Immature natural killer cell (primary cell): ENCODE measurements at regions not wholly inside any gene's neighbourhood (a gene's known extent, or its start where the extent isn't known, plus 50 kb on each side); places are given as distances from the start of the nearest gene placed in this dataset.
"Not testable (repeated sequence)": the region's sequence is repeated elsewhere in the genome, so short reads cannot be mapped to it uniquely, and the experiment has no call there.

Experiments used
- DNase-seq, 3 donors: peaks; one replicate each; pipeline ENCODE4 v3.0.0; 2022; ENCODE audit warnings: mixed read lengths in 1 of 3
- H3K27ac Mint-ChIP-seq, 6 donors: one replicate each; pipeline ENCODE4 v1.8.0; 2020; ENCODE audit warnings: mixed read lengths in 6 of 6, mild to moderate bottlenecking in 5 of 6, inconsistent platforms in 4 of 6, moderate library complexity in 3 of 6
- H3K27me3 Mint-ChIP-seq, 3 donors: one replicate each; pipeline ENCODE4 v1.8.0; 2020 to 2021; ENCODE audit warnings: low read depth in 3 of 3, mild to moderate bottlenecking in 3 of 3, mixed read lengths in 3 of 3, moderate library complexity in 3 of 3, inconsistent platforms in 1 of 3
- H3K36me3 Mint-ChIP-seq, 3 donors: one replicate each; pipeline ENCODE4 v1.8.0; 2020; ENCODE audit warnings: mixed read lengths in 3 of 3, inconsistent platforms in 2 of 3, mild to moderate bottlenecking in 2 of 3
- H3K4me1 Mint-ChIP-seq, 2 donors: one replicate each; pipeline ENCODE4 v1.8.0; 2020; ENCODE audit warnings: inconsistent platforms in 2 of 2, mild to moderate bottlenecking in 2 of 2, mixed read lengths in 2 of 2, moderate library complexity in 1 of 2
- H3K4me3 Mint-ChIP-seq, 5 donors: one replicate each; pipeline ENCODE4 v1.8.0; 2020; ENCODE audit warnings: mild to moderate bottlenecking in 5 of 5, mixed read lengths in 5 of 5, inconsistent platforms in 3 of 5, moderate library complexity in 3 of 5
- H3K9me3 Mint-ChIP-seq, 6 donors: one replicate each; pipeline ENCODE4 v1.8.0; 2020; ENCODE audit warnings: mild to moderate bottlenecking in 6 of 6, mixed read lengths in 6 of 6, inconsistent platforms in 4 of 6, moderate library complexity in 3 of 6

GRCh38 chr5:102625928-102626327 is 127.1 kb upstream of the SLCO6A1 start:
- Mint-ChIP-seq H3K4me1 (no peaks in the 10 kb centered on the region), H3K27me3 (peaks cover 1 to 3% (median 2%) of the 10 kb centered on the region in 3 donors), H3K9me3 (peaks cover 0 to 2% (median 0%) of the 10 kb centered on the region in 6 donors), H3K27ac (no peak overlapping the region), H3K36me3 (no peaks in the 10 kb centered on the region), H3K4me3 (no peak overlapping the region)
- no peak for DNase-seq

- peaks cover 0 to 6% (median 5%) of the 10 kb centered on the region in 3 donors for H3K36me3 Mint-ChIP-seq
- H3K9me3 Mint-ChIP-seq, result peaks cover 0 to 8% (median 5%) of the 10 kb centered on the region in 6 donors
- H3K27me3 Mint-ChIP-seq, result peaks cover 2 to 3% (median 3%) of the 10 kb centered on the region in 3 donors
- H3K4me3 Mint-ChIP-seq, result no peak overlapping the region
- no peak for DNase-seq
- H3K27ac Mint-ChIP-seq, result no peak overlapping the region
- no peaks in the 10 kb centered on the region for H3K4me1 Mint-ChIP-seq
These were observed 127.8 kb upstream of the PAM start for GRCh38 chr5:102627315-102627714.

GRCh38 chr5:102628441-102629175 is 126.5 kb upstream of the PAM start:
- DNase-seq, result no peak
- no peak overlapping the region for H3K27ac Mint-ChIP-seq
- H3K4me3 Mint-ChIP-seq, result no peak overlapping the region
- peaks cover 4 to 18% (median 9%) of the 10 kb centered on the region in 6 donors for H3K9me3 Mint-ChIP-seq
- peaks cover 2 to 8% (median 6%) of the 10 kb centered on the region in 3 donors for H3K27me3 Mint-ChIP-seq
- peaks cover 3 to 6% (median 5%) of the 10 kb centered on the region in 3 donors for H3K36me3 Mint-ChIP-seq
- H3K4me1 Mint-ChIP-seq, result no peaks in the 10 kb centered on the region

GRCh38 chr5:102629827-102630605 is 125.1 kb upstream of the PAM start:
- H3K36me3 Mint-ChIP-seq, result peaks cover 3 to 6% (median 5%) of the 10 kb centered on the region in 3 donors
- H3K4me1 Mint-ChIP-seq, result no peaks in the 10 kb centered on the region
- DNase-seq, result no peak
- H3K27ac Mint-ChIP-seq, result no peak overlapping the region
- H3K4me3 Mint-ChIP-seq, result no peak overlapping the region
- peaks cover 2 to 9% (median 6%) of the 10 kb centered on the region in 3 donors for H3K27me3 Mint-ChIP-seq
- H3K9me3 Mint-ChIP-seq, result peaks cover 4 to 24% (median 12%) of the 10 kb centered on the region in 6 donors

- not testable (repeated sequence) for H3K36me3 Mint-ChIP-seq, H3K27ac Mint-ChIP-seq, H3K4me3 Mint-ChIP-seq
These were observed 119.7 kb upstream of the PAM start for GRCh38 chr5:102635399-102635798.

GRCh38 chr5:102638316-102638715 is 116.8 kb upstream of the PAM start:
- peaks cover under 1 to 6% (median 1%) of the 10 kb centered on the region in 3 donors for H3K27me3 Mint-ChIP-seq

More at GRCh38 chr5:102635399-102635798, 119.7 kb upstream of the PAM start:
- peaks cover 4 to 24% (median 11%) of the 10 kb centered on the region in 6 donors for H3K9me3 Mint-ChIP-seq
- H3K4me1 Mint-ChIP-seq, H3K27me3 Mint-ChIP-seq, DNase-seq: not testable (repeated sequence)

GRCh38 chr5:102638912-102639652 is 116.0 kb upstream of the PAM start:
- no peaks in the 10 kb centered on the region for H3K36me3 Mint-ChIP-seq
- no peak overlapping the region for H3K4me3 Mint-ChIP-seq
- no peaks in the 10 kb centered on the region for H3K4me1 Mint-ChIP-seq
- peaks cover 3 to 10% (median 4%) of the 10 kb centered on the region in 3 donors for H3K27me3 Mint-ChIP-seq
- H3K9me3 Mint-ChIP-seq, result peaks cover 0 to 16% (median 9%) of the 10 kb centered on the region in 6 donors
- no peak for DNase-seq
- no peak overlapping the region for H3K27ac Mint-ChIP-seq

More at GRCh38 chr5:102638316-102638715, 116.8 kb upstream of the PAM start:
- Mint-ChIP-seq H3K27ac (no peak overlapping the region), H3K36me3 (peaks cover 0 to 3% (median 0%) of the 10 kb centered on the region in 3 donors), H3K4me1 (no peaks in the 10 kb centered on the region), H3K9me3 (peaks cover 0 to 18% (median 8%) of the 10 kb centered on the region in 6 donors), H3K4me3 (no peak overlapping the region)
- DNase-seq, result no peak

GRCh38 chr5:102649731-102650130 is 105.4 kb upstream of the PAM start:
- Mint-ChIP-seq H3K36me3 (no peaks in the 10 kb centered on the region), H3K4me1 (no peaks in the 10 kb centered on the region), H3K9me3 (peaks cover 0 to 5% (median under 1%) of the 10 kb centered on the region in 6 donors)

GRCh38 chr5:102651466-102651865 is 103.6 kb upstream of the PAM start:
- DNase-seq, result no peak
- Mint-ChIP-seq H3K27ac (no peak overlapping the region), H3K36me3 (no peaks in the 10 kb centered on the region), H3K27me3 (peaks cover 1 to 13% (median 2%) of the 10 kb centered on the region in 3 donors), H3K9me3 (peaks cover 0 to 2% (median 0%) of the 10 kb centered on the region in 6 donors), H3K4me1 (no peaks in the 10 kb centered on the region), H3K4me3 (no peak overlapping the region)

More at GRCh38 chr5:102649731-102650130, 105.4 kb upstream of the PAM start:
- no peak for DNase-seq
- Mint-ChIP-seq H3K4me3 (no peak overlapping the region), H3K27ac (no peak overlapping the region), H3K27me3 (peaks cover 2 to 13% (median 3%) of the 10 kb centered on the region in 3 donors)

GRCh38 chr5:102654559-102655349 is 100.4 kb upstream of the PAM start:
- Mint-ChIP-seq H3K4me3 (no peak overlapping the region), H3K4me1 (no peaks in the 10 kb centered on the region), H3K27me3 (peaks cover 0 to 9% (median 4%) of the 10 kb centered on the region in 3 donors), H3K9me3 (no peaks in the 10 kb centered on the region), H3K27ac (no peak overlapping the region), H3K36me3 (no peaks in the 10 kb centered on the region)
- DNase-seq, result no peak

GRCh38 chr5:102659151-102659550 is 96.0 kb upstream of the PAM start:
- H3K9me3 Mint-ChIP-seq, result no peaks in the 10 kb centered on the region
- peaks cover 0 to 4% (median 4%) of the 10 kb centered on the region in 3 donors for H3K27me3 Mint-ChIP-seq
- H3K36me3 Mint-ChIP-seq, result no peaks in the 10 kb centered on the region
- DNase-seq, result no peak
- H3K4me3 Mint-ChIP-seq, result no peak overlapping the region
- no peak overlapping the region for H3K27ac Mint-ChIP-seq
- H3K4me1 Mint-ChIP-seq, result no peaks in the 10 kb centered on the region

- Mint-ChIP-seq H3K4me1 (no peaks in the 10 kb centered on the region), H3K9me3 (no peaks in the 10 kb centered on the region), H3K27me3 (peaks cover 0 to 4% (median 3%) of the 10 kb centered on the region in 3 donors), H3K36me3 (no peaks in the 10 kb centered on the region), H3K27ac (no peak overlapping the region), H3K4me3 (no peak overlapping the region)
- DNase-seq, result no peak
These were observed 95.0 kb upstream of the PAM start for GRCh38 chr5:102660111-102660510.
